GM19043 (cell line): ENCODE measurements at regions not wholly inside any gene's neighbourhood (a gene's known extent, or its start where the extent isn't known, plus 50 kb on each side); places are given as distances from the start of the nearest gene placed in this dataset.
"Not testable (repeated sequence)": the region's sequence is repeated elsewhere in the genome, so short reads cannot be mapped to it uniquely, and the experiment has no call there.

Source experiments
- ATAC-seq: cut with Tn5 transposase; IDR thresholded peaks from one replicate; pipeline ENCODE4 v1.9.1; 2021; ENCODE audit warnings: low read depth; ENCODE audit not compliant: unreplicated experiment

- ATAC-seq, result no peak
Measured at GRCh38 chr14:38363217-38363616, 107.3 kb upstream of the CLEC14A start.

DNA sequence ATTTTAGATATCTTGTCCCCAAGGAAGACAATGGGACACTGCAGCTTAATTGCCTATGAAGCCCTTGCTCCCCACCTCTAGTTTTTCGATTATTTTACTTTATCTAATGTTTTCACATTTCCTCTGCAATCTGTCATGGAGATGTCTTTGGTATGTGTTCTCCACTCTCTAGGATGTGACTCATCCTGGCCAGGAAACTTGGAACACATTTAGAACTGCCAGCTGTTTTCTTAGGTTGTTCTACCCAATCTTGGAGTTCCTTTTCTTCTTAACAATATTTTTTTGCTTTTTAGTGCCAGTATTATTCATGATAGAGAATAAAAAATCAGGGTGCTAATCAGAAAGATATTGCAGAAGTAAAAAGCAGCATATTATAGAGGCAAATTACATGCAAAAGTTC, 101.7 kb upstream of the CLEC14A start:
- ATAC-seq, result no peak

DNA sequence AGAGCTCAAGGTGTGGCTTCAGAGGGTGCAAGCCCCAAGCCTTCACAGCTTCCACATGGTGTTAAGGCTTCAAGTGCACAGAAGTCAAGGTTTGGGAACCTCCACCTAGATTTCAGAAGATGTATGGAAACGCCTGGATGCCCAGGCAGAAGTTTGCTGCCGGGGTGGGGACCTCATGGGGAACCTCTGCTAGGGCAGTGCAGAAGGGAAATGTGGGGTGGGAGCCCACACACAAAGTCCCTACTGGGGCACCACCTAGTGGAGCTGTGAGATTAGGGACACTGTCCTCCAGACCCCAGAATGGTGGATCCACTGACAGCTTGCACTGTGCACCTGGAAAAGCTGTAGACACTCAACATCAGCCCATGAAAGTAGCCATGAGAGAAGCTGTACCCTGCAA, 99.6 kb upstream of the CLEC14A start:
- ATAC-seq, result not testable (repeated sequence)

DNA sequence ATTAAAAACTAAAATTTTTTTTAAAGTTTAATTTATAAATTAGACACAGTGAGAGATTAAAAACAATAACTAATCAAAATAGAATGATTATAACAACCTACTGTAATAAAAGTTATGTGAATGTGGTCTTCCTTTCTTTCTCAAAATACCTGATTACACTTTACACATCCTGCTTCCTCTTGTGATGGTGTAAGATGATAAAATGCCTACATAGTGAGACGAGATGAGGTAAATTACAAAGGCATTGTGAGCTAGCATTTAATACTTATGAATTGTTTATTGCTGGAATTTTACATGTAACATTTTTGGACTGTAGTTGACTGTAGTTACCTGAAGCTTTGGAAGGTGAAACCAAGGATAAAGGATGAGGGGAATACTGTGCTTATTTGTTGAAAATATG, 94.2 kb upstream of the CLEC14A start:
- ATAC-seq, result no peak

DNA sequence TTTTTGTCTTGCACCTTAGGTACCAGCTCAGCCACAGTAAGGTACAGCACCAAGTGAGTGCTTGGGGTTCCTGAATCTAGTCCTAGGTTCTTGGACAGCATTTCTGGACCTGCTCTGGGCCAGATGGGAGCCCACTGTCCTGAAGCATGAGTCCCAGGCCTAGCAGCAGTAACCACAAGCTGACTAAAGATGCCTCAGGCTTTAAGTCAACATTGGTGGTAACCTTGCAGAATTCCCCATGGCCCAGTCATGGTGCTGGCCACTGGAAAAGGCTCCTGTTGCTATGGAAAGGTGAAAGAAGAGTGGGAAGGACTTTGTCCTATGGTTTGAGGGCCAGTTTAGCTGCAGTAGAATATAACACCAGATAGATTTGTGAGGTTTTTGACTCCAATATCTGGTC, 86.9 kb upstream of the CLEC14A start:
- no peak for ATAC-seq

- ATAC-seq, result no peak
Measured at GRCh38 chr14:38339696-38340095, 83.8 kb upstream of the CLEC14A start.

DNA sequence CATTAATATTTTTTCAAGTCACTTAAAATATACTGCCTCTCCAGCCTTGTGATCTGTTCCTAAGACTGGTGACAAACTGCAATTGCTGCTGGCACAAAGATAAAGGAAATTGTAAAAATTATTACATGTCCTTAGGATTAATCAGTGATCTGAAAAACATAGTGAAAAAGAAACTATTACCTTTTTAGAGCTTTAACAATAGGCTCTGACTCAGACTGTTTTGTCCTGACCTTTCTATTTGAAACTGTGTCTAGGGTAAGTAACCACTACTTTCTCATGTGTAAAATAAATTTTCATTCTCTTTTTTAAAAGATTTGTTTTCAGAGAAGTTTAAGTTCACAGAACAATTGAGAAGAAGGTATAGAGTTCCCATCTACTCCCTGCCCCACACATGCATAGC, 80.4 kb upstream of the CLEC14A start:
- ATAC-seq, result no peak

- ATAC-seq, result no peak
Measured at GRCh38 chr14:38330275-38330674, 74.4 kb upstream of the CLEC14A start.

DNA sequence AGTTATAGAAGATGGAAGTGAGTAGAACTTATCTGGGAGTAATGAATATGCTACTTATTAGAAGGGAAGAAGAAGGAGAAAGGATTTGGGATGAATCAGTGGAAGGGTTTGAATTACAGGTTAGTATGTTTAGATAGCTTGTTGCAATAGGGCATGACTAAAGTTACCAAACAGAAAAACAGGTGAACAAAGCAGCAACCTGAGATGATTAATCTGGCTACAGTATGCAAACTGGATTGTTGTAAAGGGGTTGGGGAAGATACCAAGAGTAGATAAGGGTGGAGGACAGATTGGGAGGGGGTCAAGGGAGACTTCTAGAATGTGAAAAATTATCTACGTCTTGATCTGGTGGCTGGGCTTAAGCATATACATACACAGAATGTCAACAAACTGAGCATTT, 73.4 kb upstream of the CLEC14A start:
- no peak for ATAC-seq

DNA sequence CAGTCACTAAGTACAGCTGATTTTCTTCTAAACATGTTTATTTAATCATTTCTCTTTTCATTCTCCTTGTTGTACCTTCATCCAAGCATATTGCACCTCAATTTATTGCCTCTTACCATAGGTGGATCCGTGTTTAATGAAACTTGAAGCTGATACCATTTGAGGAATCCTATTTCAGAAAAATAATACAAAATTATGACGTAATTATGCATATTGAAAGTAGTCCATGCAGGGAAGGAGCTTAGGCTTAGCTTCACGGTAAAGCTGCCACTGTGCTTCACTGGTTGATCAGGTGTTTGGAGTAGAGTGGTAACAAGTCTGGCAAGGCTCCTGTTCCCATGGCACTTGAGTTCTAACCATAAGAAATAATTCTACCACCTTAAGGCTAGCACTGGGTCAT, 61.0 kb upstream of the CLEC14A start:
- no peak for ATAC-seq

GRCh38 chr14:38311655-38312054, 55.8 kb upstream of the CLEC14A start:
- ATAC-seq, result no peak

DNA sequence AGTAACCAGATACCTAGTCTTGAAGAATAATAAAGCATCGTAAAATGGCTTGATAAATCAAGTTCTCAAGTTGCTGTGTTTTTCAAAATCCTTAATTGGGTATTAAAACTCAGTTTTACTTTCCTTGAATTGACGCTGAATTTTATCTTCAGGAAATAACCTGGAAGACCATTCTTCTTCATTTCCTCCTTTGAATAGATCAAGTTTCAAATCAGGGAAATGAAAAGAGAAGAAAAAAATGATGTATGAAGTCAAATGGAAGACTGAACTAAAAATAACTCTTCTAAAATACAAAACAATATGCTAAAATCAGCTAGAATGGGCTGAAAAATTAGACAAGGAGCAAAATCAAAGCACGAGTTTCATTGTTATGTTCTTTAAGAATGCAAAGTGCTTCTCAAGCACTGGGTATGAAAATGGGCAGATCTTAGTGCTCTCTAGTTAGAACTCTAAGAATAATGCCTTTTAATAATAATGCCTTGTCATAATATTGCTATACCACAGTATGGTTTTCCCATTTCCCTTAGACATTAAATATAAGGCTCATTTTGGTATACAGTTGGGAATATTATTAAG, 54.6 kb upstream of the CLEC14A start:
- no peak for ATAC-seq

GRCh38 chr14:38309522-38310277, 53.8 kb upstream of the CLEC14A start:
- ATAC-seq, result no peak
